GM19395 (cell line): ENCODE measurements at regions not wholly inside any gene's neighbourhood (a gene's known extent, or its start where the extent isn't known, plus 50 kb on each side); places are given as distances from the start of the nearest gene placed in this dataset.
"Not testable (repeated sequence)": the region's sequence is repeated elsewhere in the genome, so short reads cannot be mapped to it uniquely, and the experiment has no call there.

Source experiments
- ATAC-seq: cut with Tn5 transposase; IDR thresholded peaks from one replicate; pipeline ENCODE4 v1.9.1; 2021; ENCODE audit warnings: mild to moderate bottlenecking, moderate library complexity; ENCODE audit not compliant: unreplicated experiment

GRCh38 chr5:74464512-74465209 is 175.9 kb downstream of the ENC1 start:
- ATAC-seq, result peak; percentile 41

GRCh38 chr5:74462356-74462755 is 178.2 kb downstream of the ENC1 start:
- no peak for ATAC-seq

GRCh38 chr5:74461251-74461650 is 179.3 kb downstream of the ENC1 start:
- ATAC-seq, result no peak

- no peak for ATAC-seq
Measured at GRCh38 chr5:74460694-74461093, 179.8 kb downstream of the ENC1 start.

GRCh38 chr5:74459984-74460383 is 180.5 kb downstream of the ENC1 start:
- ATAC-seq, result no peak

GRCh38 chr5:74457876-74458275 is 182.7 kb downstream of the ENC1 start:
- no peak for ATAC-seq

- no peak for ATAC-seq
Measured at GRCh38 chr5:74454263-74455030, 186.1 kb downstream of the ENC1 start.

- ATAC-seq, result no peak
Measured at GRCh38 chr5:74452856-74453255, 187.7 kb downstream of the ENC1 start.

GRCh38 chr5:74450095-74450494 is 190.4 kb downstream of the ENC1 start:
- no peak for ATAC-seq

GRCh38 chr5:74446725-74447241 is 193.7 kb downstream of the ENC1 start:
- no peak for ATAC-seq

GRCh38 chr5:74442466-74442865 is 198.1 kb downstream of the ENC1 start:
- no peak for ATAC-seq

- no peak for ATAC-seq
Measured at GRCh38 chr5:74441616-74442015, 198.9 kb downstream of the ENC1 start.

GRCh38 chr5:74440341-74440740 is 200.2 kb downstream of the ENC1 start:
- ATAC-seq, result no peak

- ATAC-seq, result not testable (repeated sequence)
Measured at GRCh38 chr5:74437870-74438269, 202.7 kb downstream of the ENC1 start.

- no peak for ATAC-seq
Measured at GRCh38 chr5:74433896-74434829, 206.4 kb downstream of the ENC1 start.

GRCh38 chr5:74433255-74433895 is 207.2 kb downstream of the ENC1 start:
- ATAC-seq, result no peak

GRCh38 chr5:74432721-74433120 is 207.8 kb downstream of the ENC1 start:
- ATAC-seq, result no peak

GRCh38 chr5:74432216-74432615 is 208.3 kb downstream of the ENC1 start:
- ATAC-seq, result no peak

- ATAC-seq, result no peak
Measured at GRCh38 chr5:74431290-74431669, 209.2 kb downstream of the ENC1 start.

GRCh38 chr5:74430631-74431289 is 209.8 kb downstream of the ENC1 start:
- no peak for ATAC-seq
